DND-41 (cell line): ENCODE measurements at regions not wholly inside any gene's neighbourhood (a gene's known extent, or its start where the extent isn't known, plus 50 kb on each side); places are given as distances from the start of the nearest gene placed in this dataset.

Experiments
- EZH2 ChIP-seq: IDR thresholded peaks from 3 replicates; pipeline ENCODE4 v1.6.1; 2012; ENCODE audit warnings: borderline replicate concordance, low read depth, mild to moderate bottlenecking, moderate library complexity, low read length, inconsistent platforms; ENCODE audit not compliant: severe bottlenecking
- TF ChIP-seq, protein P1 (sequence below): IDR thresholded peaks from 2 replicates; pipeline ENCODE4 v1.5.1; 2012; ENCODE audit warnings: borderline replicate concordance, low read length, moderate library complexity, mild to moderate bottlenecking; ENCODE audit not compliant: poor library complexity, severe bottlenecking; ENCODE audit errors: extremely low read depth

DNA sequence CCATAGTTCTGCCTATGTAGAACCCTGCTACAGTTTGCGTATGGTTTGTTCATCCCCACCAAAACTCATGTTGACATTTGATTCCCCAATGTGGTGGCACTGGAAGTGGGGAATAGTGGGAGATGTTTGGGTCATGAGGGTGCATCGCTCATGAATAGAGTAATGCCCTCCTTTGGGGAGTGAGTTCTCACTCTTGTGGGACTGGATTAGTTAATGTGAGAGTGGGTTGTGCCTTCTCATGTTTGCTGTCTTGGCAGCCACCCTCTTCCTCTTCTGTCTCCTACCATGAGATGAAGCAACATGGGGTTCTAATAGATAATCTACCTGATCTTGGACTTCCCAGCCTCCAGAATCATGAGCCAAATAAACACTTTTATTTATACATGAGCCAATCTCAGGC is 237.2 kb upstream of the APCDD1 start:
- TF ChIP-seq EZH2, result no peak
- TF ChIP-seq, protein P1, sequence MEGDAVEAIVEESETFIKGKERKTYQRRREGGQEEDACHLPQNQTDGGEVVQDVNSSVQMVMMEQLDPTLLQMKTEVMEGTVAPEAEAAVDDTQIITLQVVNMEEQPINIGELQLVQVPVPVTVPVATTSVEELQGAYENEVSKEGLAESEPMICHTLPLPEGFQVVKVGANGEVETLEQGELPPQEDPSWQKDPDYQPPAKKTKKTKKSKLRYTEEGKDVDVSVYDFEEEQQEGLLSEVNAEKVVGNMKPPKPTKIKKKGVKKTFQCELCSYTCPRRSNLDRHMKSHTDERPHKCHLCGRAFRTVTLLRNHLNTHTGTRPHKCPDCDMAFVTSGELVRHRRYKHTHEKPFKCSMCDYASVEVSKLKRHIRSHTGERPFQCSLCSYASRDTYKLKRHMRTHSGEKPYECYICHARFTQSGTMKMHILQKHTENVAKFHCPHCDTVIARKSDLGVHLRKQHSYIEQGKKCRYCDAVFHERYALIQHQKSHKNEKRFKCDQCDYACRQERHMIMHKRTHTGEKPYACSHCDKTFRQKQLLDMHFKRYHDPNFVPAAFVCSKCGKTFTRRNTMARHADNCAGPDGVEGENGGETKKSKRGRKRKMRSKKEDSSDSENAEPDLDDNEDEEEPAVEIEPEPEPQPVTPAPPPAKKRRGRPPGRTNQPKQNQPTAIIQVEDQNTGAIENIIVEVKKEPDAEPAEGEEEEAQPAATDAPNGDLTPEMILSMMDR, result no peak
